Endothelial cell of umbilical vein (primary cell): ENCODE measurements at regions not wholly inside any gene's neighbourhood (a gene's known extent, or its start where the extent isn't known, plus 50 kb on each side); places are given as distances from the start of the nearest gene placed in this dataset.

ENCODE experiments used
- BruUV-seq: library from RNA; stranded (reverse); fragments of 400-500 nt; replicated peaks from 2 replicates; lab custom pipeline; 2021; lab: Mats Ljungman, UMichigan
- CTCF ChIA-PET: fragments of 300-600, 350-600 bp; sonication (Branson Sonifier 250); formaldehyde crosslinking; loops from one replicate; lab custom pipeline; 2021; ENCODE audit warnings: antibody characterized with exemption, inconsistent platforms; lab: Charles Lee
- POLR2A ChIA-PET: fragments of 300-600, 350-600 bp; sonication (Branson Sonifier 250); formaldehyde crosslinking; loops from one replicate; lab custom pipeline; 2021; ENCODE audit warnings: antibody characterized with exemption, inconsistent platforms; lab: Charles Lee
- DNase-seq: peaks from one replicate; pipeline ENCODE4 v3.0.0-alpha.2; 2011; ENCODE audit warnings: low read depth, low spot score
- FAIRE-seq: peaks from 2 replicates; lab custom pipeline; 2011; peaks lifted over from hg19 to GRCh38; lab: Jason Lieb, UNC
- H2AFZ ChIP-seq: 2 replicates; pipeline ENCODE4 v1.6.0; 2012; ENCODE audit warnings: low read depth, low read length, control low read depth, inconsistent platforms
- H3K27ac ChIP-seq: 2 replicates; pipeline ENCODE4 v1.5.1; 2011; ENCODE audit warnings: low read depth, mild to moderate bottlenecking, control low read depth, low read length, moderate library complexity; ENCODE audit not compliant: insufficient read depth
- H3K27me3 ChIP-seq, 2 experiments: 2 replicates each; pipeline versions ENCODE4 v1.6.0 to v1.6.1; 2011; ENCODE audit warnings: low read length in 2 of 2, mixed read lengths in 1 of 2; ENCODE audit not compliant: control insufficient read depth in 2 of 2, insufficient read depth in 2 of 2
- H3K36me3 ChIP-seq, 2 experiments: 2 replicates in 1 of 2; 3 replicates in 1 of 2; pipeline ENCODE4 v1.5.1; 2011; ENCODE audit warnings: low read length in 2 of 2, mild to moderate bottlenecking in 1 of 2, moderate library complexity in 1 of 2; ENCODE audit not compliant: control insufficient read depth in 2 of 2, insufficient read depth in 2 of 2; ENCODE audit errors: extremely low read depth in 1 of 2
- H3K4me1 ChIP-seq: 3 replicates; pipeline ENCODE4 v1.5.1; 2011; ENCODE audit warnings: mild to moderate bottlenecking, low read length; ENCODE audit not compliant: control insufficient read depth, insufficient read depth; ENCODE audit errors: extremely low read depth
- H3K4me2 ChIP-seq: 2 replicates; pipeline ENCODE4 v1.6.1; 2011; ENCODE audit warnings: low read length, control low read depth, mixed read lengths; ENCODE audit not compliant: insufficient read depth
- H3K4me3 ChIP-seq, 3 experiments: fragments of 200-600 bp in 1 of 3; sonication (generic), shearing (Covaris generic) in 1 of 3; replicated peaks in 1 of 3; 2 replicates each; pipeline ENCODE4 v1.5.1; 2011 to 2016; ENCODE audit warnings: control low read depth in 3 of 3, low read length in 3 of 3, mild to moderate bottlenecking in 2 of 3, inconsistent platforms in 1 of 3, low read depth in 1 of 3, moderate library complexity in 1 of 3; ENCODE audit not compliant: insufficient read depth in 1 of 3
- H3K79me2 ChIP-seq: 2 replicates; pipeline ENCODE4 v1.6.0; 2012; ENCODE audit warnings: low read length, inconsistent platforms; ENCODE audit not compliant: control insufficient read depth, insufficient read depth
- H3K9ac ChIP-seq: replicated peaks from 2 replicates; pipeline ENCODE3; 2011; ENCODE audit warnings: low read length, control low read depth; ENCODE audit not compliant: insufficient read depth; ENCODE audit errors: extremely low read depth
- H3K9me1 ChIP-seq: replicated peaks from 3 replicates; pipeline ENCODE4 v1.6.0; 2011; ENCODE audit warnings: mild to moderate bottlenecking, low read length; ENCODE audit not compliant: control insufficient read depth, insufficient read depth; ENCODE audit errors: extremely low read depth
- H3K9me3 ChIP-seq: replicated peaks from 2 replicates; pipeline ENCODE4 v1.5.1; 2012; ENCODE audit warnings: low read length, inconsistent platforms; ENCODE audit not compliant: control insufficient read depth, insufficient read depth
- H4K20me1 ChIP-seq: replicated peaks from 2 replicates; pipeline ENCODE3; 2011; ENCODE audit warnings: mild to moderate bottlenecking, low read length; ENCODE audit not compliant: control insufficient read depth, insufficient read depth; ENCODE audit errors: extremely low read depth
- CTCF ChIP-seq, 2 donors: IDR thresholded peaks; 1 replicate in 1 of 2; 2 replicates in 1 of 2; pipeline ENCODE4 v1.5.1; 2011; ENCODE audit warnings: low read length in 2 of 2, mild to moderate bottlenecking in 2 of 2, moderate library complexity in 2 of 2, control low read depth in 1 of 2, inconsistent platforms in 1 of 2, low read depth in 1 of 2; ENCODE audit not compliant: insufficient read depth in 1 of 2; ENCODE audit errors: extremely low read depth in 1 of 2
- EZH2 ChIP-seq: IDR thresholded peaks from 2 replicates; pipeline ENCODE4 v1.6.1; 2012; ENCODE audit warnings: borderline replicate concordance, low read depth, mild to moderate bottlenecking, moderate library complexity, low read length, inconsistent platforms; ENCODE audit not compliant: severe bottlenecking
- FOS ChIP-seq: IDR thresholded peaks from 2 replicates; pipeline ENCODE4 v1.6.1; 2011; ENCODE audit warnings: mild to moderate bottlenecking, low read length, moderate library complexity, borderline replicate concordance; ENCODE audit not compliant: insufficient read depth
- GATA2 ChIP-seq: IDR thresholded peaks from 2 replicates; pipeline ENCODE4 v1.7.0; 2011; ENCODE audit warnings: low read depth, mild to moderate bottlenecking, moderate library complexity, mixed read lengths, low read length; ENCODE audit not compliant: insufficient read length, insufficient read depth
- JUN ChIP-seq: IDR thresholded peaks from 2 replicates; pipeline ENCODE4 v1.6.1; 2011; ENCODE audit warnings: borderline replicate concordance, low read depth; ENCODE audit not compliant: insufficient read length, insufficient read depth
- MAX ChIP-seq: IDR thresholded peaks from 2 replicates; pipeline ENCODE4 v1.6.1; 2011; ENCODE audit not compliant: insufficient read depth, insufficient read length
- MYC ChIP-seq: IDR thresholded peaks from one replicate; pipeline ENCODE4 v1.6.1; 2011; ENCODE audit warnings: mild to moderate bottlenecking, low read depth, low read length
- POLR2A ChIP-seq: IDR thresholded peaks from 2 replicates; pipeline ENCODE4 v1.6.1; 2012; ENCODE audit warnings: low read depth, mild to moderate bottlenecking, control low read depth, low read length
- POLR2AphosphoS5 ChIP-seq: IDR thresholded peaks from 2 replicates; pipeline ENCODE4 v1.6.1; 2012; ENCODE audit warnings: low read depth, mild to moderate bottlenecking, control low read depth, low read length, moderate library complexity; ENCODE audit not compliant: insufficient read depth
- dilution Hi-C: fragments of 300-500 bp; cut with MboI; formaldehyde crosslinking; loops from one replicate; pipeline ENCODE4 v1.15.0; 2019; ENCODE audit warnings: low sequenced_read_pairs; ENCODE audit not compliant: extremely low pct_ligation_motif_present
- intact Hi-C: fragments of 100-400 bp; cut with micrococcal nuclease; formaldehyde crosslinking; loops from one replicate; pipeline ENCODE4 v1.10.0; 2022

- intact Hi-C loops, result no loop called here
Measured at GRCh38 chr2:6770006-6770405, 95.7 kb downstream of the CMPK2 start.

More at GRCh38 chr2:6770006-6770405, 95.7 kb downstream of the CMPK2 start:
- no peaks in the 10 kb centered on the region for H4K20me1 ChIP-seq
- H3K9ac ChIP-seq, result no peak overlapping the region
- no peaks in the 10 kb centered on the region for H3K9me3 ChIP-seq
- H3K27ac ChIP-seq, result no peak overlapping the region
- H3K9me1 ChIP-seq, result no peaks in the 10 kb centered on the region
- ChIA-PET POLR2A (no interaction called here), CTCF (no interaction called here)
- H3K4me1 ChIP-seq, result no peaks in the 10 kb centered on the region
- no peak overlapping the region for H3K4me3 ChIP-seq
- dilution Hi-C loops, result no loop called here
- no peak overlapping the region for H3K4me2 ChIP-seq
- no peak for TF ChIP-seq POLR2A
- no peak for TF ChIP-seq CTCF (IDR thresholded peaks at IDR 0.05; ENCODE audit: extremely low read depth in 1 of 2, insufficient read depth in 1 of 2, low read depth in 1 of 2, low read length in 2 of 2)
- no peak for TF ChIP-seq FOS
- TF ChIP-seq EZH2, result no peak
- TF ChIP-seq MYC, result no peak
- no peak for TF ChIP-seq GATA2
- no peak for TF ChIP-seq MAX
- TF ChIP-seq JUN, result no peak
- no peak for TF ChIP-seq POLR2AphosphoS5
- BruUV-seq, result no TSS peak
- FAIRE-seq (no peak), DNase-seq (no peak)
- no peak overlapping the region for H2AFZ ChIP-seq
- H3K79me2 ChIP-seq, result no peaks in the 10 kb centered on the region
- H3K27me3 ChIP-seq, result no peaks in the 10 kb centered on the region
- no peaks in the 10 kb centered on the region for H3K36me3 ChIP-seq
